SK-N-SH (cell line): ENCODE measurements at regions not wholly inside any gene's neighbourhood (a gene's known extent, or its start where the extent isn't known, plus 50 kb on each side); places are given as distances from the start of the nearest gene placed in this dataset.

Experiments
- CTCF ChIP-seq: fragments of 200-600 bp; sonication (generic); IDR thresholded peaks from 2 replicates; pipeline ENCODE4 v1.6.1; 2017; ENCODE audit warnings: antibody characterized with exemption, mild to moderate bottlenecking, moderate library complexity
- EZH2phosphoT487 ChIP-seq: fragments of 200-600 bp; sonication (generic); IDR thresholded peaks from 2 replicates; pipeline ENCODE4 v1.6.1; 2017; ENCODE audit warnings: low read depth, mixed run types, mild to moderate bottlenecking, antibody characterized with exemption, moderate library complexity, borderline replicate concordance
- FOXM1 ChIP-seq: IDR thresholded peaks from 2 replicates; pipeline ENCODE4 v1.4.0; 2012; ENCODE audit warnings: low read depth, mild to moderate bottlenecking
- MAX ChIP-seq: IDR thresholded peaks from 2 replicates; pipeline ENCODE4 v1.4.0; 2012; ENCODE audit warnings: low read depth
- MXI1 ChIP-seq: IDR thresholded peaks from 2 replicates; pipeline ENCODE4 v1.6.1; 2012; ENCODE audit warnings: mild to moderate bottlenecking, low read depth, low read length, improper control_type of control experiment
- NRF1 ChIP-seq: IDR thresholded peaks from 2 replicates; pipeline ENCODE4 v1.6.1; 2012; ENCODE audit warnings: low read depth, mild to moderate bottlenecking, low read length
- POLR2AphosphoS5 ChIP-seq: IDR thresholded peaks from 2 replicates; pipeline ENCODE4 v1.6.1; 2012; ENCODE audit warnings: low read depth, low read length
- RAD21 ChIP-seq: IDR thresholded peaks from 2 replicates; pipeline ENCODE4 v1.6.1; 2012; ENCODE audit warnings: mild to moderate bottlenecking, low read length
- RCOR1 ChIP-seq: fragments of 150-350 bp; IDR thresholded peaks from 2 replicates; pipeline ENCODE4 v1.6.1; 2017; ENCODE audit warnings: antibody characterized with exemption, low read length
- REST ChIP-seq: IDR thresholded peaks from 2 replicates; pipeline ENCODE4 v1.6.1; 2012; ENCODE audit warnings: mild to moderate bottlenecking, low read depth, low read length, moderate library complexity
- SMC3 ChIP-seq: IDR thresholded peaks from 2 replicates; pipeline ENCODE4 v1.6.1; 2012; ENCODE audit warnings: low read depth, low read length, improper control_type of control experiment
- TEAD4 ChIP-seq: IDR thresholded peaks from 2 replicates; pipeline ENCODE4 v1.4.0; 2012; ENCODE audit warnings: mild to moderate bottlenecking, borderline replicate concordance; ENCODE audit not compliant: insufficient read depth
- TF ChIP-seq, protein P1 (sequence below): IDR thresholded peaks from 2 replicates; pipeline ENCODE4 v1.4.0; 2012; ENCODE audit warnings: low read depth, borderline replicate concordance
- TF ChIP-seq, protein P2 (sequence below): fragments of 150-350 bp; IDR thresholded peaks from 2 replicates; pipeline ENCODE4 v1.6.1; 2017; ENCODE audit warnings: antibody characterized with exemption, low read length, low read depth, borderline replicate concordance

DNA sequence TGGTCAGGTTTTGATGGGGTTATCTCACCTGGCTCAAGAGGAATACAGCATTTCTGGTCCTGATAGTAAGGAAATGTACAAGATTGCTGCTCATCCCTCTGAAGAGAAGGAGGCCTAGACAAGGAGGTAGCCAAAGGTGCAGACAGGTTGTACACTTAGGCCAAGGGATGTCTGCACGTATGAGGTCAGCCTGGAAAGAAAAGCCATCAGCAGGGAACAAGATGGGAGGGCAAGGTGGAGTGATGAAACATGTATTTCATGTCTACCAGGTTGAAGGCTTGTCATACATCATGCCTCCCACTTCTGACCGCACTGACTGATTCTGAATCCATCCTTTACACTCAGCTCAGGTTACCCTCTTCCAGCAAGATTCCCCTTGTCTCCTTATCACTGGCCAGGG, 296.8 kb upstream of the VLDLR start:
- TF ChIP-seq FOXM1 (no peak), CTCF (no peak), EZH2phosphoT487 (no peak), TEAD4 (no peak), POLR2AphosphoS5 (no peak), NRF1 (no peak), MAX (no peak), RCOR1 (no peak), SMC3 (no peak), MXI1 (no peak), RAD21 (no peak), REST (no peak)
- TF ChIP-seq, protein P1, sequence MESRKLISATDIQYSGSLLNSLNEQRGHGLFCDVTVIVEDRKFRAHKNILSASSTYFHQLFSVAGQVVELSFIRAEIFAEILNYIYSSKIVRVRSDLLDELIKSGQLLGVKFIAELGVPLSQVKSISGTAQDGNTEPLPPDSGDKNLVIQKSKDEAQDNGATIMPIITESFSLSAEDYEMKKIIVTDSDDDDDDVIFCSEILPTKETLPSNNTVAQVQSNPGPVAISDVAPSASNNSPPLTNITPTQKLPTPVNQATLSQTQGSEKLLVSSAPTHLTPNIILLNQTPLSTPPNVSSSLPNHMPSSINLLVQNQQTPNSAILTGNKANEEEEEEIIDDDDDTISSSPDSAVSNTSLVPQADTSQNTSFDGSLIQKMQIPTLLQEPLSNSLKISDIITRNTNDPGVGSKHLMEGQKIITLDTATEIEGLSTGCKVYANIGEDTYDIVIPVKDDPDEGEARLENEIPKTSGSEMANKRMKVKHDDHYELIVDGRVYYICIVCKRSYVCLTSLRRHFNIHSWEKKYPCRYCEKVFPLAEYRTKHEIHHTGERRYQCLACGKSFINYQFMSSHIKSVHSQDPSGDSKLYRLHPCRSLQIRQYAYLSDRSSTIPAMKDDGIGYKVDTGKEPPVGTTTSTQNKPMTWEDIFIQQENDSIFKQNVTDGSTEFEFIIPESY = no peak
- TF ChIP-seq, protein P2, sequence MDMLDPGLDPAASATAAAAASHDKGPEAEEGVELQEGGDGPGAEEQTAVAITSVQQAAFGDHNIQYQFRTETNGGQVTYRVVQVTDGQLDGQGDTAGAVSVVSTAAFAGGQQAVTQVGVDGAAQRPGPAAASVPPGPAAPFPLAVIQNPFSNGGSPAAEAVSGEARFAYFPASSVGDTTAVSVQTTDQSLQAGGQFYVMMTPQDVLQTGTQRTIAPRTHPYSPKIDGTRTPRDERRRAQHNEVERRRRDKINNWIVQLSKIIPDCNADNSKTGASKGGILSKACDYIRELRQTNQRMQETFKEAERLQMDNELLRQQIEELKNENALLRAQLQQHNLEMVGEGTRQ = no peak
